H7 (cell line): ENCODE measurements at regions not wholly inside any gene's neighbourhood (a gene's known extent, or its start where the extent isn't known, plus 50 kb on each side); places are given as distances from the start of the nearest gene placed in this dataset.
A peak's percentile ranks its signal among the peaks of the same experiment; 100 is the strongest.

Experiments used
- DNase-seq: peaks from one replicate; pipeline ENCODE4 v3.0.0; 2012
- H3K27me3 ChIP-seq: 2 replicates; pipeline ENCODE4 v1.6.0; 2011; ENCODE audit warnings: mild to moderate bottlenecking, low read length; ENCODE audit not compliant: control insufficient read depth, insufficient read depth
- H3K36me3 ChIP-seq: replicated peaks from 2 replicates; pipeline ENCODE4 v1.5.1; 2011; ENCODE audit warnings: low read length; ENCODE audit not compliant: control insufficient read depth, insufficient read depth
- H3K4me3 ChIP-seq: 2 replicates; pipeline ENCODE4 v1.5.1; 2011; ENCODE audit warnings: low read depth, mild to moderate bottlenecking, control low read depth, low read length, moderate library complexity; ENCODE audit not compliant: insufficient read depth

- H3K27me3 ChIP-seq, result no peaks in the 10 kb centered on the region
- no peak for DNase-seq
- no peaks in the 10 kb centered on the region for H3K36me3 ChIP-seq
- H3K4me3 ChIP-seq, result no peak overlapping the region
Observed at GRCh38 chr11:80420374-80420773, 979.5 kb upstream of the TENM4 start.

- no peaks in the 10 kb centered on the region for H3K27me3 ChIP-seq
- DNase-seq, result no peak
- H3K36me3 ChIP-seq, result no peaks in the 10 kb centered on the region
- no peak overlapping the region for H3K4me3 ChIP-seq
Observed at GRCh38 chr11:80417681-80418080, 976.9 kb upstream of the TENM4 start.

GRCh38 chr11:80415580-80415979 is 974.8 kb upstream of the TENM4 start:
- H3K27me3 ChIP-seq, result no peaks in the 10 kb centered on the region
- no peak overlapping the region for H3K4me3 ChIP-seq
- no peaks in the 10 kb centered on the region for H3K36me3 ChIP-seq
- no peak for DNase-seq

DNA sequence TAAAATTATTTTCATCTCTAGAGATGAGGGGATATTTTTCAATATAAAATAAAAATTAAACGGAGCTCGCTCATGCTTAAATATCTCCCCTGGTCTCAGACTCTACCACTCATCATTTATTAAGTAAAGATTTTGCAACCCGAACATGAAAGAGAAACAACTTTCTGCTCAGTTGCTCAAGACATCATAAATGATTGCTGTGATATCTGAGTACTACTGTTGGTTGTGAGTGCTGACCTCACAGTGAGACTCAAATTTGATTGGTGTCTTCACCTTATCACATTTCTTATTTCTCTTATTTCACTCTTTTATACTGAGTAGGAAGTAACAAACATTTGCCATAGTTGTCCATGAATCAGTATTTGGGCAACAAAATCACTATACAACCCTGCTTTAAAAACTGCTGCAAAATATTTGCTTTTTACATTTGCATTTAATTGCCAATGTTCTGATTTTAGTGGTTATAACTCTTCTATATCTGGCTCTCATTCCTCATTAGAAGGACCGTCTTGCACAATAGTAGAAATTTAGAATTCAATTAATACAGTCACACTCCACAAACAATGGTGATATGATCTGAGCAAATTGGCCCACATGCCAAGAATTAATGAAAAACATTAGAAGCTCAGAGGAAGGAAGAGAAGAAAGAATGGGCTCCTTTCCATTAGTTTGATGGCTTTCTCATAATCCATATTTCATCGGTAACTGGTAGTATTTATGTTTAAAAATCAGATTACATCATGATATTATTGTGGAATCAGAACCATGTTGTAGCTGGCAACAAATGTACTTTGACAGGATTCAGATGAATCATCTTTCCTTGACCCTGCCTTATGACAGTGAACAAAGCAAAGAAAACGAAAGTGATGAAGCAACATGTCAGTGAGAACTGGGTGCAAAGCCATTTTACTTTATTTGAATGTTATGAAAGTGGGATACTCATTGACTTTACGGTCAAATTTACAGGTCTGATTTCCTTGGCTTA is 973.6 kb upstream of the TENM4 start:
- Histone ChIP-seq H3K36me3 (no peaks in the 10 kb centered on the region), H3K4me3 (no peak overlapping the region), H3K27me3 (no peaks in the 10 kb centered on the region)
- no peak for DNase-seq

- no peak overlapping the region for H3K4me3 ChIP-seq
- no peaks in the 10 kb centered on the region for H3K36me3 ChIP-seq
- DNase-seq, result no peak
- H3K27me3 ChIP-seq, result no peaks in the 10 kb centered on the region
Observed at GRCh38 chr11:80412604-80413003, 971.8 kb upstream of the TENM4 start.

DNA sequence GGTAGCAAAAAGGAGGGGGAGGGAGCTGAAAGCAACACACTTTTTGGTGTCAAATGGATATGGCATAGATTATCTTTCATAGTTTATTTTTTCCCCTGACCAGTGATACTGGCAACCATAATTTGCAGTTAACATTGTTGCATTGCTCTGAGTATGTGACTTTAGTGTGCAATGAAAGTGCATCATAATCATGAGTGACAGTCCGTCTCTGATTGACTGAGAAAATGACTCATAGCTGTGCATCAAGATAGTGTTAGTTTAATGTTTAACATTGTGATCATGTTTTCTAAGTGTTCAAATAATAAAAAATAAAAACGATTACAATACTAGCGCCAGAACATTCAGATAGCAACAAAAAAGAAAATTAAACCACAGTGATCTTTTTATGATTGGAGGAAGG is 952.4 kb upstream of the TENM4 start:
- Histone ChIP-seq H3K4me3 (no peak overlapping the region), H3K36me3 (no peaks in the 10 kb centered on the region)

DNA sequence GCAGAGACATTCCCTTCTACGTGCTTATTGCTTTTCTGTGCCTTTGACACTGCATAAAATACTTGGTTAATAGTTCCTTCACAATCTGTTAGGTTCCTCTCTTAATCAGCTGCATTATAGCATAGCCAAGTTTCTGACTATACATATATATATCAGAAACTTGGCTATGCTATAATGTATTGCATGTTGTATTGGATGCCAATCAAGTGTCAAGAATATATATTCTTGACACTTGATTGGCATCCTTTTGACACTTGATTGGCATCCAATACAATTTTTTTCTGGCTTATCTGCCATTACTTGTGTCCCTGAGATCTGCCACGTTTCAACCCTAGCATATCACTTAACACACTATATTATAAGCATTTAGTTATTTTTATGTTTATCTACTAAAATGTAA is 949.7 kb upstream of the TENM4 start:
- Histone ChIP-seq H3K27me3 (no peaks in the 10 kb centered on the region), H3K36me3 (no peaks in the 10 kb centered on the region), H3K4me3 (no peak overlapping the region)
- no peak for DNase-seq

More for the DNA sequence above, 952.4 kb upstream of the TENM4 start:
- DNase-seq, result no peak
- no peaks in the 10 kb centered on the region for H3K27me3 ChIP-seq

GRCh38 chr11:80388536-80388935 is 947.7 kb upstream of the TENM4 start:
- peak; percentile 5 for DNase-seq
- Histone ChIP-seq H3K36me3 (no peaks in the 10 kb centered on the region), H3K27me3 (no peaks in the 10 kb centered on the region), H3K4me3 (no peak overlapping the region)

GRCh38 chr11:80388130-80388529 is 947.3 kb upstream of the TENM4 start:
- no peaks in the 10 kb centered on the region for H3K36me3 ChIP-seq
- DNase-seq, result no peak
- H3K4me3 ChIP-seq, result no peak overlapping the region

GRCh38 chr11:80383655-80384054 is 942.8 kb upstream of the TENM4 start:
- Histone ChIP-seq H3K4me3 (no peak overlapping the region), H3K27me3 (no peaks in the 10 kb centered on the region; the same call in 1 of the 2 replicates), H3K36me3 (no peaks in the 10 kb centered on the region)
- DNase-seq, result peak; percentile 4

More at GRCh38 chr11:80388130-80388529, 947.3 kb upstream of the TENM4 start:
- no peaks in the 10 kb centered on the region for H3K27me3 ChIP-seq

DNA sequence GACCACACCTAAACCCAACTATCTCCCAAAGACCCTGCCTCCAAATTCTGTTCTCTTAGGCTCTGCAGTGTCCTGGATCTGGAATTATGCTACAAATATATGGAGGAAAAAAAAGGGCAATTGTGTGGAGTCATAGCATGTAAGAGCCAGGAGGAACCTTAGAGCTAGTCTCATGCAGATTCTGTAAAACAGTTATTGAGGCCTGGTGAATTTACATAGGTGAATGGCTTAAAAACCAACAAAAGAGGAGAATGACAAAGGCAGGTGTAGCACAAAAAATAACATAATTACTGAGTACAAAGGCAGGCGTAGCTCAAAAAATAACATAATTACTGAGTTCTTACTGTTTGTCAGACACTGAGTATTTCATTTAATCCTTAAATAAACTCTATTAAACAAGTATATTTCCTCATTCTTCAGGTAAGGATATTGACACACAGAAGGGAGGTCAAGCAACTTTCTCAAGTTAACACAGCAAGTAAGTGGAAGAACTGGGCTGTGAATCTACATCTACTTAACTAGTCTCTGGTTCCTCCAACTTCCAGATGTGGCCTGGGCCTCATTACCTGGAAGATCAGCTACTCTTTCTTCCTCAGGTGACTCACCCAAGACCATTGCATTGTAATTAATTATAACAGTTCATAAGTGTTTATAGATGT is 938.9 kb upstream of the TENM4 start:
- no peak overlapping the region for H3K4me3 ChIP-seq
- no peaks in the 10 kb centered on the region for H3K36me3 ChIP-seq
- no peaks in the 10 kb centered on the region; the same call in 1 of the 2 replicates for H3K27me3 ChIP-seq
- DNase-seq, result no peak

GRCh38 chr11:80371931-80372330 is 931.1 kb upstream of the TENM4 start:
- Histone ChIP-seq H3K27me3 (no peaks in the 10 kb centered on the region; the same call in 1 of the 2 replicates), H3K36me3 (no peaks in the 10 kb centered on the region), H3K4me3 (no peak overlapping the region)
- DNase-seq, result no peak

DNA sequence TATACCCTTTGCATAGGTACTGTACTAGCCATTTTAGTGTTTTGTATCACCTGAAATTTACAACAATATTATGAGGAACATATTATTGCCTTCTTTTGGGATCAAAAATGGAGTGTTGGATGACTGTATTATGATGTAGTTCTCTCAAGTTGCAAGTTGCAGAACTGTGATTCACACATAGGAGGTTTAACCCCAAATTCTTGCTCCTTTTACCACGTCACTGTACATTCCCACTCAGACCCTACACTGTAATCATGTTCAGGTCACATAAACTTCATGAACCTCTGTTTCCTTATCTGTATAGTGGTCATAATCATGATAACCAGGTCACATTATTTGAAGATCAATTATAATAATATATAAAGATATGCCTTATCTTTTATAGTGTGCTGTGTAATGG is 925.1 kb upstream of the TENM4 start:
- no peak overlapping the region for H3K4me3 ChIP-seq
- H3K36me3 ChIP-seq, result no peaks in the 10 kb centered on the region
- H3K27me3 ChIP-seq, result no peaks in the 10 kb centered on the region; the same call in 1 of the 2 replicates
- DNase-seq, result no peak

GRCh38 chr11:80365076-80365725 is 924.4 kb upstream of the TENM4 start:
- Histone ChIP-seq H3K4me3 (no peak overlapping the region), H3K27me3 (no peaks in the 10 kb centered on the region; the same call in 1 of the 2 replicates), H3K36me3 (no peaks in the 10 kb centered on the region)
- DNase-seq, result no peak
